HG03442 (cell line): ENCODE measurements at regions not wholly inside any gene's neighbourhood (a gene's known extent, or its start where the extent isn't known, plus 50 kb on each side); places are given as distances from the start of the nearest gene placed in this dataset.

Experiments used
- ATAC-seq: cut with Tn5 transposase; IDR thresholded peaks from one replicate; pipeline ENCODE4 v1.9.1; 2021; ENCODE audit warnings: mild to moderate bottlenecking, moderate library complexity; ENCODE audit not compliant: unreplicated experiment

GRCh38 chr6:18748314-18748713 lies 361.2 kb downstream of the RNF144B start:
- ATAC-seq = no peak

GRCh38 chr6:18752278-18753068 lies 365.3 kb downstream of the RNF144B start:
- ATAC-seq = no peak

- ATAC-seq = no peak
These were observed 365.9 kb downstream of the RNF144B start for GRCh38 chr6:18753076-18753475.

- ATAC-seq = no peak
These were observed 375.9 kb downstream of the RNF144B start for GRCh38 chr6:18763086-18763485.

- ATAC-seq = no peak
These were observed 397.6 kb downstream of the RNF144B start for GRCh38 chr6:18784794-18785193.

GRCh38 chr6:18785810-18786490 lies 398.8 kb downstream of the RNF144B start:
- no peak for ATAC-seq

- ATAC-seq = no peak
These were observed 405.7 kb downstream of the RNF144B start for GRCh38 chr6:18792866-18793265.

- ATAC-seq = no peak
These were observed 408.6 kb downstream of the RNF144B start for GRCh38 chr6:18795726-18796125.

- no peak for ATAC-seq
These were observed 433.6 kb downstream of the RNF144B start for GRCh38 chr6:18820725-18821124.

- no peak for ATAC-seq
These were observed 436.7 kb downstream of the RNF144B start for GRCh38 chr6:18823782-18824386.

GRCh38 chr6:18829272-18829870 lies 442.2 kb downstream of the RNF144B start:
- no peak for ATAC-seq

- no peak for ATAC-seq
These were observed 448.8 kb downstream of the RNF144B start for GRCh38 chr6:18835976-18836375.

- no peak for ATAC-seq
These were observed 449.9 kb downstream of the RNF144B start for GRCh38 chr6:18837013-18837412.

- ATAC-seq = no peak
These were observed 455.4 kb downstream of the RNF144B start for GRCh38 chr6:18842534-18842933.

- ATAC-seq = no peak
These were observed 458.7 kb downstream of the RNF144B start for GRCh38 chr6:18845896-18846295.

GRCh38 chr6:18846327-18846726 lies 459.2 kb downstream of the RNF144B start:
- no peak for ATAC-seq

- ATAC-seq = no peak
These were observed 474.1 kb downstream of the RNF144B start for GRCh38 chr6:18861204-18861603.

- ATAC-seq = no peak
These were observed 496.1 kb downstream of the RNF144B start for GRCh38 chr6:18883268-18883667.

- no peak for ATAC-seq
These were observed 496.7 kb downstream of the RNF144B start for GRCh38 chr6:18883851-18884250.

GRCh38 chr6:18893540-18894269 lies 506.6 kb downstream of the RNF144B start:
- no peak for ATAC-seq

- no peak for ATAC-seq
These were observed 510.2 kb downstream of the RNF144B start for GRCh38 chr6:18897350-18897749.
